ENCODE measurements at regions not wholly inside any gene's neighbourhood (a gene's known extent, or its start where the extent isn't known, plus 50 kb on each side); places are given as distances from the start of the nearest gene placed in this dataset.

DNA sequence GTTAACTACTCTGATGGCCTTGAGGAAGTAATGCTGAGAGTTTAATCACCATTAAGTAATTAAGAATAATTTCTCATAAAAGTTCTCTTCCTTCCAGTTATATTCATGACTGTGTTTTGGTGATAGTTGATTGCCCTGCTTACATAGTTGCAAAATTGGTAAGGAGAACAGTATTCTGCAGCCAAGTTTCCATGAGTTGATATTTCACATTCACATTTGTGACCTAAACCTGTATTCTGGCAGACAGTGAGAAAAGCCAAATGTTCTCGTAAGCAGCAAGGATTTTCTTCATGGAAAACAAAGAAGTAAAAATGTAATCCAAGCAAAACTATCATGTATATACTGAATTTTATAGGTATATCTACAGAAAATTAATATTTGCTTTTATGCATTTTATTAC, 187.8 kb upstream of the NUDT6 start (continued):
- TF ChIP-seq, protein P1, sequence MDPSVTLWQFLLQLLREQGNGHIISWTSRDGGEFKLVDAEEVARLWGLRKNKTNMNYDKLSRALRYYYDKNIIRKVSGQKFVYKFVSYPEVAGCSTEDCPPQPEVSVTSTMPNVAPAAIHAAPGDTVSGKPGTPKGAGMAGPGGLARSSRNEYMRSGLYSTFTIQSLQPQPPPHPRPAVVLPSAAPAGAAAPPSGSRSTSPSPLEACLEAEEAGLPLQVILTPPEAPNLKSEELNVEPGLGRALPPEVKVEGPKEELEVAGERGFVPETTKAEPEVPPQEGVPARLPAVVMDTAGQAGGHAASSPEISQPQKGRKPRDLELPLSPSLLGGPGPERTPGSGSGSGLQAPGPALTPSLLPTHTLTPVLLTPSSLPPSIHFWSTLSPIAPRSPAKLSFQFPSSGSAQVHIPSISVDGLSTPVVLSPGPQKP (IDR thresholded peaks at IDR 0.05; ENCODE audit: low read depth, low read length): no peak
- TF ChIP-seq CHD4 (IDR thresholded peaks at IDR 0.05; ENCODE audit: borderline replicate concordance) (no peak), NPAS2 (CRISPR knock-in tag; IDR thresholded peaks at IDR 0.05; ENCODE audit: borderline replicate concordance) (no peak), CEBPB (IDR thresholded peaks at IDR 0.05) (no peak), HDAC2 (IDR thresholded peaks at IDR 0.05) (no peak), KDM5A (IDR thresholded peaks at IDR 0.05) (no peak), TFCP2L1 (CRISPR knock-in tag; IDR thresholded peaks at IDR 0.05) (no peak)
- TF ChIP-seq, protein P2, sequence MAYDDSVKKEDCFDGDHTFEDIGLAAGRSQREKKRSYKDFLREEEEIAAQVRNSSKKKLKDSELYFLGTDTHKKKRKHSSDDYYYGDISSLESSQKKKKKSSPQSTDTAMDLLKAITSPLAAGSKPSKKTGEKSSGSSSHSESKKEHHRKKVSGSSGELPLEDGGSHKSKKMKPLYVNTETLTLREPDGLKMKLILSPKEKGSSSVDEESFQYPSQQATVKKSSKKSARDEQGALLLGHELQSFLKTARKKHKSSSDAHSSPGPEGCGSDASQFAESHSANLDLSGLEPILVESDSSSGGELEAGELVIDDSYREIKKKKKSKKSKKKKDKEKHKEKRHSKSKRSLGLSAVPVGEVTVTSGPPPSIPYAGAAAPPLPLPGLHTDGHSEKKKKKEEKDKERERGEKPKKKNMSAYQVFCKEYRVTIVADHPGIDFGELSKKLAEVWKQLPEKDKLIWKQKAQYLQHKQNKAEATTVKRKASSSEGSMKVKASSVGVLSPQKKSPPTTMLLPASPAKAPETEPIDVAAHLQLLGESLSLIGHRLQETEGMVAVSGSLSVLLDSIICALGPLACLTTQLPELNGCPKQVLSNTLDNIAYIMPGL (CRISPR knock-in tag; IDR thresholded peaks at IDR 0.05; ENCODE audit: borderline replicate concordance): no peak
- TF ChIP-seq, protein P3, sequence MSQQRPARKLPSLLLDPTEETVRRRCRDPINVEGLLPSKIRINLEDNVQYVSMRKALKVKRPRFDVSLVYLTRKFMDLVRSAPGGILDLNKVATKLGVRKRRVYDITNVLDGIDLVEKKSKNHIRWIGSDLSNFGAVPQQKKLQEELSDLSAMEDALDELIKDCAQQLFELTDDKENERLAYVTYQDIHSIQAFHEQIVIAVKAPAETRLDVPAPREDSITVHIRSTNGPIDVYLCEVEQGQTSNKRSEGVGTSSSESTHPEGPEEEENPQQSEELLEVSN (IDR thresholded peaks at IDR 0.05; ENCODE audit: borderline replicate concordance, low read depth): no peak

DNA sequence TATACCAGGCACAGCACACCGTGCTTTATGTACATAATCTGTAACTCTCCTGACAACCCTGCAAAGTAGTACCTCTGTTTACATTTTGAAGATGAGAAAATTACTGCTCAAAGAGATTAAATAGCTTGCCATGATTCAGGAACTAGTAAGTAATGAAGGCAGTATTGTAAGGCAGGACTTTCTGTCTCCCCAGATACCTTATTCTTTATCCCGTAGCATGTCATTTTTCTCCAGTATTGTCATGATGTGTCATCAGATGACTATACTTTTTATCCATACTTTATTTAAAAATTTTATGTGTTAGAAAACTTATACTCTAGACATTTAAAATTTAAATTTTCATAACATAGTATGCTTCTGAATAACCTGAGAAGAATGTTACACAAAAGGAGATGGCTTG, 188.3 kb upstream of the NUDT6 start:
- H3K4me2 ChIP-seq: no peak overlapping the region
- no peak overlapping the region for H3K4me3 ChIP-seq
- H3K9me3 ChIP-seq: no peaks in the 10 kb centered on the region
- ChIA-PET CTCF (no interaction called here), POLR2A (no interaction called here)
- no peak for DNase-seq (ENCODE audit: low read depth in 1 of 2, low spot score in 1 of 2)
- no peaks in the 10 kb centered on the region for H3K4me1 ChIP-seq
- TF ChIP-seq MAZ (IDR thresholded peaks at IDR 0.05; ENCODE audit: borderline replicate concordance, low read depth, low read length) (no peak), HOXB5 (CRISPR knock-in tag; IDR thresholded peaks at IDR 0.05) (no peak), ESRRA (IDR thresholded peaks at IDR 0.05; ENCODE audit: borderline replicate concordance, low read length) (no peak), SMC3 (IDR thresholded peaks at IDR 0.05) (no peak), FOSL2 (IDR thresholded peaks at IDR 0.05) (no peak), FOSL2 (CRISPR knock-in tag; IDR thresholded peaks at IDR 0.05) (no peak), NR3C1 (IDR thresholded peaks at IDR 0.05) (no peak), SREBF2 (IDR thresholded peaks at IDR 0.05) (no peak), ZC3H11A (IDR thresholded peaks at IDR 0.05) (no peak), RARB (CRISPR knock-in tag; IDR thresholded peaks at IDR 0.05) (no peak), JUN (IDR thresholded peaks at IDR 0.05) (no peak), CHD4 (IDR thresholded peaks at IDR 0.05; ENCODE audit: borderline replicate concordance) (no peak)
- TF ChIP-seq, protein P4, sequence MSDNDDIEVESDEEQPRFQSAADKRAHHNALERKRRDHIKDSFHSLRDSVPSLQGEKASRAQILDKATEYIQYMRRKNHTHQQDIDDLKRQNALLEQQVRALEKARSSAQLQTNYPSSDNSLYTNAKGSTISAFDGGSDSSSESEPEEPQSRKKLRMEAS (IDR thresholded peaks at IDR 0.05): no peak
- TF ChIP-seq, protein P5, sequence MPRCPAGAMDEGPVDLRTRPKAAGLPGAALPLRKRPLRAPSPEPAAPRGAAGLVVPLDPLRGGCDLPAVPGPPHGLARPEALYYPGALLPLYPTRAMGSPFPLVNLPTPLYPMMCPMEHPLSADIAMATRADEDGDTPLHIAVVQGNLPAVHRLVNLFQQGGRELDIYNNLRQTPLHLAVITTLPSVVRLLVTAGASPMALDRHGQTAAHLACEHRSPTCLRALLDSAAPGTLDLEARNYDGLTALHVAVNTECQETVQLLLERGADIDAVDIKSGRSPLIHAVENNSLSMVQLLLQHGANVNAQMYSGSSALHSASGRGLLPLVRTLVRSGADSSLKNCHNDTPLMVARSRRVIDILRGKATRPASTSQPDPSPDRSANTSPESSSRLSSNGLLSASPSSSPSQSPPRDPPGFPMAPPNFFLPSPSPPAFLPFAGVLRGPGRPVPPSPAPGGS (IDR thresholded peaks at IDR 0.05): no peak
- TF ChIP-seq, protein P6, sequence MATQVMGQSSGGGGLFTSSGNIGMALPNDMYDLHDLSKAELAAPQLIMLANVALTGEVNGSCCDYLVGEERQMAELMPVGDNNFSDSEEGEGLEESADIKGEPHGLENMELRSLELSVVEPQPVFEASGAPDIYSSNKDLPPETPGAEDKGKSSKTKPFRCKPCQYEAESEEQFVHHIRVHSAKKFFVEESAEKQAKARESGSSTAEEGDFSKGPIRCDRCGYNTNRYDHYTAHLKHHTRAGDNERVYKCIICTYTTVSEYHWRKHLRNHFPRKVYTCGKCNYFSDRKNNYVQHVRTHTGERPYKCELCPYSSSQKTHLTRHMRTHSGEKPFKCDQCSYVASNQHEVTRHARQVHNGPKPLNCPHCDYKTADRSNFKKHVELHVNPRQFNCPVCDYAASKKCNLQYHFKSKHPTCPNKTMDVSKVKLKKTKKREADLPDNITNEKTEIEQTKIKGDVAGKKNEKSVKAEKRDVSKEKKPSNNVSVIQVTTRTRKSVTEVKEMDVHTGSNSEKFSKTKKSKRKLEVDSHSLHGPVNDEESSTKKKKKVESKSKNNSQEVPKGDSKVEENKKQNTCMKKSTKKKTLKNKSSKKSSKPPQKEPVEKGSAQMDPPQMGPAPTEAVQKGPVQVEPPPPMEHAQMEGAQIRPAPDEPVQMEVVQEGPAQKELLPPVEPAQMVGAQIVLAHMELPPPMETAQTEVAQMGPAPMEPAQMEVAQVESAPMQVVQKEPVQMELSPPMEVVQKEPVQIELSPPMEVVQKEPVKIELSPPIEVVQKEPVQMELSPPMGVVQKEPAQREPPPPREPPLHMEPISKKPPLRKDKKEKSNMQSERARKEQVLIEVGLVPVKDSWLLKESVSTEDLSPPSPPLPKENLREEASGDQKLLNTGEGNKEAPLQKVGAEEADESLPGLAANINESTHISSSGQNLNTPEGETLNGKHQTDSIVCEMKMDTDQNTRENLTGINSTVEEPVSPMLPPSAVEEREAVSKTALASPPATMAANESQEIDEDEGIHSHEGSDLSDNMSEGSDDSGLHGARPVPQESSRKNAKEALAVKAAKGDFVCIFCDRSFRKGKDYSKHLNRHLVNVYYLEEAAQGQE (IDR thresholded peaks at IDR 0.05): no peak
- TF ChIP-seq, protein P3 (IDR thresholded peaks at IDR 0.05; ENCODE audit: borderline replicate concordance, low read depth): no peak
- TF ChIP-seq, protein P7, sequence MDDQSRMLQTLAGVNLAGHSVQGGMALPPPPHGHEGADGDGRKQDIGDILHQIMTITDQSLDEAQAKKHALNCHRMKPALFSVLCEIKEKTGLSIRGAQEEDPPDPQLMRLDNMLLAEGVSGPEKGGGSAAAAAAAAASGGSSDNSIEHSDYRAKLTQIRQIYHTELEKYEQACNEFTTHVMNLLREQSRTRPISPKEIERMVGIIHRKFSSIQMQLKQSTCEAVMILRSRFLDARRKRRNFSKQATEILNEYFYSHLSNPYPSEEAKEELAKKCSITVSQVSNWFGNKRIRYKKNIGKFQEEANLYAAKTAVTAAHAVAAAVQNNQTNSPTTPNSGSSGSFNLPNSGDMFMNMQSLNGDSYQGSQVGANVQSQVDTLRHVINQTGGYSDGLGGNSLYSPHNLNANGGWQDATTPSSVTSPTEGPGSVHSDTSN (IDR thresholded peaks at IDR 0.05): no peak
- 80% methylated on average over 2 of the region's 2 CpGs for WGBS (ENCODE audit: missing lambda C conversion rate)
- no peak overlapping the region for H3K27ac ChIP-seq
- ATAC-seq: no peak
- no peak for FAIRE-seq
